Smooth muscle cell (in vitro differentiated cells): ENCODE measurements at regions not wholly inside any gene's neighbourhood (a gene's known extent, or its start where the extent isn't known, plus 50 kb on each side); places are given as distances from the start of the nearest gene placed in this dataset.

ENCODE experiments used
- DNase-seq: peaks from one replicate; lab custom pipeline; 2025; ENCODE audit not compliant: unreplicated experiment; lab: John Stamatoyannopoulos, UW
- H2AFZ ChIP-seq: fragments of 200-600 bp; sonication (generic); 2 replicates; pipeline ENCODE4 v1.6.0; 2016; ENCODE audit warnings: antibody characterized with exemption, low read depth, mild to moderate bottlenecking
- H3F3A ChIP-seq: fragments of 200-600 bp; sonication (generic); 2 replicates; pipeline ENCODE4 v1.6.0; 2017; ENCODE audit warnings: antibody characterized with exemption, low read depth
- H3K27ac ChIP-seq: fragments of 200-600 bp; sonication (generic); 2 replicates; pipeline ENCODE4 v1.5.1; 2016; ENCODE audit warnings: low read depth, mild to moderate bottlenecking
- H3K27me3 ChIP-seq: fragments of 200-600 bp; sonication (generic); 2 replicates; pipeline ENCODE4 v1.6.1; 2016; ENCODE audit warnings: low read depth, mild to moderate bottlenecking
- H3K36me3 ChIP-seq: fragments of 200-600 bp; sonication (generic); 2 replicates; pipeline ENCODE4 v1.5.1; 2016; ENCODE audit warnings: low read depth
- H3K4me1 ChIP-seq: fragments of 200-600 bp; sonication (generic); 2 replicates; pipeline ENCODE4 v1.5.1; 2016; ENCODE audit warnings: low read depth
- H3K4me2 ChIP-seq: fragments of 200-600 bp; sonication (generic); 2 replicates; pipeline ENCODE4 v1.6.0; 2016; ENCODE audit warnings: mild to moderate bottlenecking
- H3K4me3 ChIP-seq: fragments of 200-600 bp; sonication (generic); 2 replicates; pipeline ENCODE4 v1.5.1; 2016; ENCODE audit warnings: mild to moderate bottlenecking
- H3K79me2 ChIP-seq: fragments of 200-600 bp; sonication (generic); 2 replicates; pipeline ENCODE4 v1.6.0; 2016; ENCODE audit warnings: low read depth, mild to moderate bottlenecking
- H3K9ac ChIP-seq: fragments of 200-600 bp; sonication (generic); 2 replicates; pipeline ENCODE4 v1.6.0; 2016; ENCODE audit warnings: low read depth
- H3K9me3 ChIP-seq: fragments of 200-600 bp; sonication (generic); replicated peaks from 2 replicates; pipeline ENCODE4 v1.5.1; 2016; ENCODE audit warnings: low read depth
- H4K20me1 ChIP-seq: fragments of 200-600 bp; sonication (generic); 2 replicates; pipeline ENCODE4 v1.6.0; 2016; ENCODE audit warnings: low read depth
- CTCF ChIP-seq: fragments of 200-600 bp; sonication (generic); IDR thresholded peaks from 2 replicates; pipeline ENCODE4 v1.5.1; 2017; ENCODE audit warnings: borderline replicate concordance, mild to moderate bottlenecking, antibody characterized with exemption; ENCODE audit not compliant: insufficient read depth, poor library complexity, severe bottlenecking
- WGBS: methylation state at CpG from one replicate; pipeline ENCODE4 v1.1.7; 2016; ENCODE audit warnings: low lambda C conversion rate; 5-methylcytosine and 5-hydroxymethylcytosine counted together

- H3K27ac ChIP-seq: peak overlapping the region; percentile 42
- 67% methylated on average over 13 of the region's 13 CpGs for WGBS
Observed at GRCh38 chr15:62795171-62795570, 247.4 kb upstream of the TPM1 start.

GRCh38 chr15:62795700-62796695, 246.5 kb upstream of the TPM1 start:
- no peak for DNase-seq
- H3K4me1 ChIP-seq: peaks cover 8% of the 10 kb centered on the region
- no peak overlapping the region for H3K4me2 ChIP-seq
- H3F3A ChIP-seq: peaks cover 8% of the 10 kb centered on the region
- no peak overlapping the region for H3K9ac ChIP-seq
- no peaks in the 10 kb centered on the region for H3K79me2 ChIP-seq
- no peak overlapping the region for H3K4me3 ChIP-seq
- H4K20me1 ChIP-seq: no peaks in the 10 kb centered on the region
- 90% methylated on average over 20 of the region's 20 CpGs for WGBS
- H3K27me3 ChIP-seq: no peaks in the 10 kb centered on the region
- no peak for TF ChIP-seq CTCF
- H3K36me3 ChIP-seq: no peaks in the 10 kb centered on the region
- H3K9me3 ChIP-seq: no peaks in the 10 kb centered on the region
- H3K27ac ChIP-seq: no peak overlapping the region
- no peak overlapping the region for H2AFZ ChIP-seq

More at GRCh38 chr15:62795171-62795570, 247.4 kb upstream of the TPM1 start:
- Histone ChIP-seq H3K27me3 (no peaks in the 10 kb centered on the region), H2AFZ (no peak overlapping the region), H3K4me2 (no peak overlapping the region), H3K79me2 (no peaks in the 10 kb centered on the region), H3K9me3 (no peaks in the 10 kb centered on the region), H3K4me3 (no peak overlapping the region), H4K20me1 (no peaks in the 10 kb centered on the region), H3F3A (peaks cover 11% of the 10 kb centered on the region), H3K4me1 (peaks cover 8% of the 10 kb centered on the region), H3K36me3 (no peaks in the 10 kb centered on the region), H3K9ac (no peak overlapping the region)
- DNase-seq: no peak
- no peak for TF ChIP-seq CTCF

GRCh38 chr15:62797171-62797570, 245.4 kb upstream of the TPM1 start:
- WGBS: 93% methylated on average over 15 of the region's 15 CpGs

More at GRCh38 chr15:62797171-62797570, 245.4 kb upstream of the TPM1 start:
- H3K4me3 ChIP-seq: no peak overlapping the region
- H4K20me1 ChIP-seq: no peaks in the 10 kb centered on the region
- no peaks in the 10 kb centered on the region for H3K27me3 ChIP-seq
- H3K9ac ChIP-seq: no peak overlapping the region
- DNase-seq: no peak
- no peak overlapping the region for H3K4me2 ChIP-seq
- H3K36me3 ChIP-seq: no peaks in the 10 kb centered on the region
- no peak overlapping the region for H2AFZ ChIP-seq
- H3K27ac ChIP-seq: no peak overlapping the region
- TF ChIP-seq CTCF: no peak
- H3K4me1 ChIP-seq: peaks cover under 1% of the 10 kb centered on the region
- H3K79me2 ChIP-seq: no peaks in the 10 kb centered on the region
- no peaks in the 10 kb centered on the region for H3F3A ChIP-seq
- H3K9me3 ChIP-seq: no peaks in the 10 kb centered on the region
